Stimulated activated CD4-positive, alpha-beta T cell treated with anti-CD3 and anti-CD28 coated beads, TNF-alpha, amount 100 ng/mL, for 24 hours (primary cell): ENCODE measurements at regions not wholly inside any gene's neighbourhood (a gene's known extent, or its start where the extent isn't known, plus 50 kb on each side); places are given as distances from the start of the nearest gene placed in this dataset.
"Not testable (repeated sequence)": the region's sequence is repeated elsewhere in the genome, so short reads cannot be mapped to it uniquely, and the experiment has no call there.

ENCODE experiments used
- DNase-seq, 3 experiments: peaks; one replicate each; pipeline ENCODE4 v3.0.0-alpha.2; 2020; ENCODE audit warnings: low read depth in 3 of 3

DNA sequence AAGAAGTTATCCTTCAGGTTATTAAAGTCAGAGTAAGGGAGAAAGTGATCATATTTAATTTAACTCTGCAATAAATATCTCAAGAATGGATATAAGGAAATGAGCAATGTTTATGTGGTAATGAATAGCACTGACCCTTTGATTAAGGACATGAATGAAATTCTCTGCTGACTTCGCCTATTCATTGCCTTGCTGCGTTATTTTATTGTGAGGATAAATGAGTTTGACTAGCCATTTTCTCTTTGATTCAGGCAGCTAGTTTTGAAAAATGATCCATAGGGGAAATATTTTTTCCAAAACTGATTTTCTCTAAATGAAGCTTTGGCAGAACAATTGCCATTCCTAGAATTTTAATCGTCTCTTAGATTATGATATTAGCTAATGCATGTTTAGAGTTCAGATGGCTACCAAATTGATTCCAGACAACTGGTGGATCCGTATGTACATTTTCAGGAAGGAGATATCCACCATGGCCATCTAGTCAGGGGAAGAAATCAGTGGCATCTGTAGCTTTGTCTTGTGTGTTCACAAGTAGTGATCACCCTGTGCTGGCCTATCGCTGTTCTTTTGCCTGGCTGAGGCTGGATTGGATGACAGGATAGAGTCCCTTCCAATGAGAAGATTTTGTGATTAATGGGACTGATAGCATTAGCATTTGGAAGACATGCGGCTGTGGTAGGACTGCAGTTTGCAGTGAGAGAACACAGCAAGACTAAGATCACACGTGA, 302.3 kb upstream of the RGS6 start:
- DNase-seq: no peak

DNA sequence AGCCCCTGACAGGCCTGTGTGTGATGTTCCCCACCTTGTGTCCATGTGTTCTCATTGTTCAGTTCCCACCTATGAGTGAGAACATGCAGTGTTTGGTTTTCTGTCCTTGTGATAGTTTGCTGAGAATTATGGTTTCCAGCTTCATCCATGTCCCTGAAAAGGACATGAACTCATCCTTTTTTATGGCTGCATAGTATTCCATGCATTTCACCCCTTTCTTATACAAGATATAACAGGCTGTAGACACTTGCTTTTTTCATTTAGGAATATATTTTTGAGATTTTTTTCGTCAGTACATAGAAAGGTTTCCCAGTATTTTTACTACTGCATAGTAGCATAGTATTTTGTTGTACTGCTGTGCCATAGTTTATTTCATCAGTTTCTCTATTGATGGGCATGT, 301.2 kb upstream of the RGS6 start:
- DNase-seq: not testable (repeated sequence)

DNA sequence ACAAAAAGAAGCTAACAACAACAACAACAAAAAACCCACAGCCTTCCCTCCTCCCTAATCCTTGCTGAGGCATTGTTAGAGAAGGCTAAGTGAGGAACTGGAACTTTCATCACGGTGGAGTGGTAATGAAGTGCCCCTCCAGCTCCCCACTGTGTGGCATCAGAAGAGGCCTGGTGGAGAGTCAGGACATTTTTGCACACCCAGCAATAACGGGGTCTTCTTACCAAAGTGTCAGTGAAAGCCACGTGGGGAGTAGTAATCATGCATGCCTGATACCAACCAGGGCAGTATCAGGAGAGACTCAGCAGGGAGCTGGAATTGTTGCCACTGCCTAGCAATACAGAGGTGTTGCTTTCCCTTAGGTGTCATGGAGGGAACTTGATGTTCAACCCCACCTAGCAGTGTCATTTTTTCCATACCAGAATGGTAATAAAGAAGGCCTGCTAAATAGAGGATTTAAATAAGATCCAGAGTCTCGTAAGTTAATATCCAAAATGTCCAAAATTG, 299.7 kb upstream of the RGS6 start:
- DNase-seq: no peak

DNA sequence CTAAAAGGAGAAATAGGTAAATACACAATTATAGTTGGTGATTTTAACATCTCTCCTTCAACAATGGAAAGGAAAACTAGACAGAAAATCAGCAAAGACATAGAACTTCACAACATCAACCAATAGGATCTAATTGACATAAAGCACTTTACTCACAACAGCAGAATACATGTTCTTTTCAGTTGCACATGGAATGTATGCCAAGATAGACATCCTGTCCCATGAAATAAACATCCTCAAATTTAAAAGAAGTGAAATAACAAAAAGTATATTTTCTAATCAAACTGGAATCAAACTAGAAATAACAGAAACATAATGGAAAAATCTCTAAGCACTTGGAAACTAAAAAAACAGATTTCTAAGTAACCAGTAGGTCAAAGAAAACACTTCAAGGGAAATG, 296.2 kb upstream of the RGS6 start:
- no peak for DNase-seq

DNA sequence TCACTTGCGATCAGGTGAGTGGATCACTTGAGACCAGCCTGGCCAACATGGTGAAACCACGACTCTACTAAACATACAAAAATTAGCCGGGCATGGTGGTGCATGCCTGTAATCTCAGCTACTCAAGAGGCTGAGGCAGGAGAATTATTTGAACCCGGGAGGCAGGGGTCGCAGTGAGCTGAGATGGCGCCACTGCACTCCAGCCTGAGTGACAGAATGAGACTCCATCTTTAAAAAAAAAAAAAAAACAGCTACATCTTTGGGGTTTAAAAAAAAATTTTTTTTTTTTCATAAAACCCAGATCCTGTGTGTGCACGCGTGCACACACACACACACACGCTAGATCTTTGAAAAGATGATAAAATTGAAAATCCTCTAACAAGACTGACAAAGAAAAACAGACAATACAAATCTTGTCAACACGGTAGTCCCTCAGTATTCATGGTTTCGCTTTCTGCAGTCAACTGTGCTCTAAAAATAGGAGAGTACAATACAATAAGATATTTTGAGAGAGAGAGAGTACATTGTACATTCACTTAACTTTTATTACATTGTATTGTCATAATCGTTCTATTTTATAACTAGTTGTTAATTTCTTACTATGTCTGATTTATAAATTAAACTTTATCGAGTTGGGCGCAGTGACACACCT, 295.3 kb upstream of the RGS6 start:
- DNase-seq: no peak

DNA sequence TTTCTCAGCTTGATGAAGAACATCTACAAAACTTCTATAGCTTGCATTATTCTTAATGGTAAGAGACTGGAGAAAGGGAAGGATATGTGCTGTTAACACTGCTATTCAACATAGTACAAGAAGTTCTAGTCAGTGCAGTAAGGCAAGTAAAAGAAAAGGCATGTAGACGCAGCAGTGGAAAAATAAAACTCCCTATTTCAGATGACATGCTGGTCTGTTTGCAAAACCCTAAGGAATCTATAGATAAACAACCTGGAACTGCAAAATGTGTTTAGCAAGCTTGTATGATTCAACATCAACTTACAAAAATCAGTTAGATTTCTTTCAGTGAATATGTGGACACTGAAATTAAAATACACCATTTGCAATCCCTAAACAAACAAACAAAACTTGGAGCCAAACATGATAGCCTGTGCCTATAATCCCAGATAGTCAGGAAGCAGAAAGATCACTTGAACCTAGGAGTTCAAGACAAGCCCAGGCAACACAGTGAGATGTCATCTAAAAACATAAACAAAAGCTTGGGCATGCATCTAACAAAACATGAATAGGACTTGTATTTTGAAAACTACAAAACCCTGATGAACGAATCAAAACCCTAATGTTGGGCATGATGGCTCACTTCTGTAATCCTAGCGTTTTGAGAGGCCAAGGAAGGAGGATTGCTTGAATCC, 293.6 kb upstream of the RGS6 start:
- no peak for DNase-seq

DNA sequence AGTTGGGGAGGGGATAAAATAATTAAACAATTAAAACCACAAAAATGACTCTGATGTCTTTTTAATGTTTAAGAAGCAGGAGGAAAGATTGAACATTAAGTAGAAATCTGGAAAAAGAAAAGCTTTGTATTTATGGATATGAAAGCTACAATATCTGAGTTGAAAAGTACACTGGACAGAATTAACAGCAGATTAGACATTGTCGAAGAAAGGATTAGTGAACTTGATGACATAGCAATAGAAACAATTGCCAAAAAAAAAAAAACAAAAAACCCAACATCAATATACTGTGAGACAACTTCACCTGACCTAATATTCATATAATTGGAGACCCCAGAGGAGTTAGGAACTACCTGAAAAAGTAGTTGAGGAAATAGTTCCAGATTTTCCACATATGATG, 289.5 kb upstream of the RGS6 start:
- no peak for DNase-seq

DNA sequence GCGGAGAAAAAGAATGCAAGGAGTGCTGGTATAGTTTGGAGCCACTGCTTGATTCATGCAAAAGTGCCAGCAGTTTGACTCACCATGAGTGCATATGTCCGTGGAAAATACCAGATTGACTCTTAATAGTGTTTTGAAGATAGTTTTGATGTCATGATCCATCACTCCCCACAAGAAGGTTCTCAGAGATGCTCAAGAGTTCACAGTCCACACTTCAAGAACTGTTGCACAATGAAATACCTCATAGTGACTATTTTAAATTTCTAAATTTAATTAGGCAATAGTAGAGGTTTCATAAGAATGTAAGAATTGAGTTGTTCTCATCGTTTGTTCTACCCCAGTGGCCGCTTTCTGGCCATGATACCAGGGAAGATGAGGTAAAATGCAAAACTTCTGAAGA, 286.6 kb upstream of the RGS6 start:
- DNase-seq: no peak

DNA sequence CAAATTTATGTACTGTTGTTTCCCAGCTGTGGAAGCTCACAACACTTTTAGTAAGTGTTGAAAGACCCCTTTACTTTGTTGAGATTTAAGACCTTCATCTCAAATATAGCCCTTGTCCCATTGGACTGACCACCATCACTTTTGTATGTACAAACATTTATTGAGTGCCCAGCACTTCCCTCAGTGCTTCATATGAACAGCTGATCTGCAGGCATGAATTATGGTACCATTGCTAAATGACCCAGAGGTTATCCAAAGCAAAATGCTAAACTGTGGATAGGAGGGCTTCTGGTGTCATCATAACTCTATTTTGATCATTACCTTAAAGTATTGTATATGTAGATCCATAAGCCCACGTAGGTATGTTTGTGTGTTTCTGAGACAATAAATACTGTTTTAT, 285.7 kb upstream of the RGS6 start:
- no peak for DNase-seq

DNA sequence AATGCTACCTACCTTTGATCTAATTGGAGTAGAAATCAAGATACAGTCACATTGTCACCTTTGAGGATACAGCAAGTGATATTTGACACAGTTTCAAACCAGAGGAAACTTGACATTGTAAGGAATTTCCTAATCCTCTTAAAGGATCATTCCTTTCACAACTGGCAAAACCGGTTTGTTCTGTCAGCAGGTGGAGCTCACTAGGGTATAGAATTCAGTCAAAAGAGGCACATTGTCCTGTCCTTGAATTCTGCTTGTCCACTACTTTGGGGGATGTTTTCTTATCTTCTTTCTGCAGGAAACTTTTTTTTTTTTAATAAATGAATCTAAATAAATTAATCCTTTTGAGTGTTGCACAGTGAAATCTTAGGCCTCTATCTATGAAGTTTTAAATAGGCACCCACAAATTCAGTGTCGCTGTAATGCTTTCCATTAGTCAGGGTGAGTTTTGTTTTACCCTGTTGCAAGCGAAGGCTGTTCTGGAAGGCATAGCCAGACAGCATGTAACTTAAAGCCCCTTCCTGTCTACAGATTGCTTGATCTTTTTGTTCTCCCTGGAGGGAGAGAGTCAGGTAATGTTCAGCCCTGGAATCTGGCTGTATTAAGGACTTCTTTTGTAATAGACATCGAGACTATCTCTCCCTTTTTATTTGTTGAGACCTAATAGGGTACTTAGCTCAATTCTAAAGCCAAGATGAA, 285.0 kb upstream of the RGS6 start:
- no peak for DNase-seq

DNA sequence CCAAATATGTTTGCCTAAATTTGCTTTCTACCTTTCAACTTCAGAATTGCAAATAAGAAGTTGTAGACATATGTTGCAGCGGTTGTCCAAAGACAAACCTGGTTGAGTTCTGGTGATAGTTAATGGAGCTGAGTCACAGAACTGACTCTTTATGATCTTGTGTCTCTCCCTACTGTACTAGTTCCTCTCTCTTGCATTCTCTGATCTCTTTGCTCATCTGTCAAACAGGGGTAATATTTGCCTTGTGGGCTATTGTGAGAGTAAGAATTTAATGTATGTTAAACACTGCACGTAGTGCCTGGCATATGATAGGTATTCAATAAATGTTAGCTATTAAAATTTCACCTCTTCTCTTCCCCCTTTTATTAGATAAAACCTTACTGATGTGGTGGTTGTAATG, 283.5 kb upstream of the RGS6 start:
- no peak for DNase-seq

DNA sequence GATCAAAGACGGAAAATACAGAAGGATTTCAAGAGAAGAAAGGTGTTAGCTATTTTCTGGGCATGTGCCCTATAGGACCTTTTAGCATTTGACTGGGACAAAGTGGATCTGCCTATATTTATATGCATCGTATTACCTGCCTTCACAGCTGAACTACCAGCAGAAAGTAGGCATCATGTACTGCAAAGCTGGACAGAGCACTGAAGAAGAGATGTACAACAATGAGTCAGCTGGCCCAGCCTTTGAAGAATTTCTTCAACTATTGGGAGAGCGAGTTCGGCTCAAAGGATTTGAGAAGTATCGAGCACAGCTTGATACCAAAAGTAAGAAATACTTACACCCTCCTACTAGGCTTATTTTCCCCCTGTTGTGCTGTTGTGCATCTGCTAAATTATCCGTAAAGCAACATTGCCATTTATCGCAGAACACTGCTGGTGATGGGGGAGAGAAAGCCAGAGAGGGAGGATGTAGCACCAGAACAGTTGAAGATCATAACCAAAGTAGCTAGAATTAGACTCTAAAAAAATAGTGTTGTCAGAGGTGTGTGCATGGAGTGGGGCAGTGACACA, 282.0 kb upstream of the RGS6 start:
- DNase-seq: no peak

DNA sequence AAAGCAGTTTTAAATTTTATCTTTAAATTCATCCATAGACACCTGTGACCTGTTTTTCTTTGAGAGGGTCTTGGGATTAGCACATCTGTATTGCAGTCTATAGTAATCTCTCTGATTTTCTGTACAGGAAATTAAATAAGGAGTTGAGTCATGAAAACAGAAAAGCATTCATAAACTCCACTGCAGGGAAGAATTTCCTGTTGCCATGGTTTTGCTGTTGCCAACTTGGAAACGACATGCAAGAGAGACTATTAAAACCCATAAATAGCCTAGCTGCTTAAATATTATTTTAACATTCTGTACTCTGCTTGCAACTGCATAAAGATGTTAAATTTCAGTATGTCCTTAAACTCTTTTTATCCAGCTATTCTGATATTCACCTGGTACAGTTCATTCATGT, 281.0 kb upstream of the RGS6 start:
- no peak for DNase-seq

DNA sequence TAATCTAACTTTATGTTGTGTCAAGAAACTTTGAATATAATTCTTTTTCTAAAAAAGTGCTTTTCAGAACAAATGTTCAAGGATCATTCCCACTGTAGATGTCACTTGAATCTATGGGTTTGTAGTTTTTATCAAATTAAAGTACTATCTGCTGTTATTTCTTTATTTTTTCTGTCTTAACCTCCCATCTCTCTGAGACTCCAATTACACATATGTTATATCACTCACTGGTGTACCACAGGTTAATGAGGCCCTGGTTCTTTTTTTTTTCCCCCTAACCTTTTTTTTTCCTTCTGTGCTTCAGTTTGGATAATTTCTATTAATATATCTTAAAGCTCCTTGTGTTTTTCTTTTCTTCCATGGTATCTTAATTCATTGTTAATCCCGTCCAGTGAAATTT, 279.9 kb upstream of the RGS6 start:
- DNase-seq: no peak

DNA sequence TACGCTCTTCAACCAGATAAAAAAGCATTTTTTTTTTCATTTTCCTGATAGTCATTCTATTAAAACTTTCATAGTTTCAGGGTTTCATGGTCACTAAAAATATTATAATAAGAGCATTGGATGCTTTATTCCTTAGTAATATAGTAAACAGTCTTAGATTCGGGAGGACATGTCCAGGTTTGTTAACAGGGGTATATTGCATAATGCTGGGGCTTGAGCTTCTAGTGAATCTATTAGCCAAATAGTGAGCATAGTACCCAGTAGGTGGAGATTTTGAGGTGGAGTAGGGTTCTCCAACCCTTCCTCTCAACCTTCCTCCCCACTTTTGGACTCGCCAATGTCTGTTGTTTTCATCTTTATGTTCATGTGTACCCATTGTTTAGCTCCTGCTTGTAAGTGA, 277.4 kb upstream of the RGS6 start:
- no peak for DNase-seq

DNA sequence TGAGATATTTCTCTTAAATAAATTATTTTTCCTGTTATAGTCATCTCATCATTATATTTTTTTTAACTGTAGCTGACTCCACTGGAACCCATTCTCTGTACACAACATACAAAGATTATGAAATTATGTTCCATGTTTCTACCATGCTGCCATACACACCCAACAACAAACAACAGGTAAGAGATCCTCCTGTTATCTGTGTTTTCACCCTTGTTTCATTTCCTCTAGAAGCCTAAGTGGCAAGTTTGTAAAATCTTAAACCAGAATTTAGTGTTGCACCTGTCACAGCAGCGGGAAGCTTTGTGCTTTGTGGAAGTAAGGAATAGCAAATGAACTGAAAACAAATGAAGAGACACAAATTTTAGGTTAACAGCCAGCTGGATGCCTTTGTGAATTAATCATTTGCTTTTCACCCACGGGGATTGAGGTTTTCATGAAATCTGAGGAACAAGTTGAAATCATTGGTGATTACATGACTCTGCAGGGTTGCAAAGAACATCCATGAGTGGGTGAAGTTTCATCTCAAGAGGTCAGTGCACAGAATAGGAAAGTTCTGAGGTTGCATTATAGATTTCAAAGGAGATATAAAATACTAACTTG, 273.9 kb upstream of the RGS6 start:
- DNase-seq: no peak

DNA sequence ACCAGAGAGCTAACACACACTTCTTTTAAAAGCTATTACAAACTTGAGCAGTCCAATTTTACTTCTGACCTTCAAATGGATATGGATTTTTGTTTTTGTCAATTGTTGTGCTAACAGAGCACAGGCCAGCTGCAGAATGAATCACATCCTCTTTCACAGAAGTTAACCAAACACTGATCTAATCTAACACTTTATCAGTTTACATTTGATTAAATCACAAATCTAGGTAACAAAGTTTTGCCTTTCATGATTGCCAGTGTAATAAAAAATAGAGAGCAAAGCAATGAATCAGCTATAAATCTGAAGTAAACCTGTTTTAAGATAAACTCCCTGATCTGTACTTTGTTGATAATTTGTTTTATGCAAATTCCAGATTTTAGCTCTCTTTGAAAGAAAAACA, 273.1 kb upstream of the RGS6 start:
- no peak for DNase-seq

DNA sequence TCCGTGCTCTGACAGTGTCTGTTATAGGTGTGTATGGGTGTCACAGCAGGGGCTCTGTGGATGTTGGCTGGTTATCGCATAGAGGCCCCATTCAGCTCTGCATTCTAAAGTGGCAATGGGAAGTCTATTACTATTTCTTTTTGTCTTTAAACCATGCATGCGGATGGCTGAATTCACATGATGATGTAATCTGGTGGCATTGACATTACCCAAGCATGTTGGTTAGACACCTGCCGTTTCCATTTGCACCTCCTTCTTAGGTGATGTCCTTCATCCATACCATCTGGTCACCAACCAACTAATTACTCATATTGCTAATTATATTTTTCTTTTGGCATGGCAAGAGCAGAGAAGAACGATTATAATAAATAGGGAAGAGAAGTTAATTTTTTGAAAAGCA, 270.8 kb upstream of the RGS6 start:
- DNase-seq: no peak

DNA sequence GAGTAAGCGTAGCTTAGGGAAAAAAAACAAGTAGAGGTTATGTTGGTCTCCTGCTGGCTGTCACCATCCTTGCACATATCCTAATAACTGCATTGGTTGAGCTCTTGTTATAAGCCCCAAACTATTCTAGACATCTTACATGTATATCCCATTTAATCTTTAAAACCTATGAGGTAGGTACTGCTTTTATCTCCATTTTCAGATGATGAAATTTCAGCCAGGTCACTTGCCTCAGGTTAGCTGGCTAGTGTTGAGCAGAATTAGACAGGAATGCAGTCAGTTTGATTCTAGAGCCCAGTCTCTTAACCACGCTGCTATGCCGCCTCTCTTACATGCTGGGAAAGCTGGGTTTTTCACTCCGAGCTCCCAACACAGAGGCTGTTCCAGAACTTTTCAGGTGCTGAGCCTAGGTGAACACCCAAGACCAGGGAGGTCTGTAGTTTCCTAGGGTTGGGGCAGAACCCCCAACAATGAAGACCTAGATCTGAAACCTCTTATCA, 269.9 kb upstream of the RGS6 start:
- DNase-seq: no peak

DNA sequence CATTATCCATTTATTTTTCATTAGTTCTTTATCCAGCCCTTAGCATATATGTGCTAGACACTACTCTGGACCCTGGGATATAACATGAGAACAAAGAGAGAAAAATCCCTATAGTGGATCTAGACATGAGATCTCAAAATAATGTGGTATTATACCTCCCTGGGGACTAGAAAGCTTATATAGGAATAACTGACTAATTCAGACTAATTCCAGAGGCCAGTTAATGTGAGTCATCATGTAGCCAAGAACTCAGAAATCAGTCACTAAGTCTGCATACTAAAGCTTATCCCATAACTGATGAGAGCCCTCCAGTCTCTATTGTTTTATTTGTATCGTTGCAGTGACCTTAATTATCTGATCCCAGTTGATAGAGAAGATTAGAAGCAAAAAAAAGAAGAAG, 267.1 kb upstream of the RGS6 start:
- DNase-seq: no peak

DNA sequence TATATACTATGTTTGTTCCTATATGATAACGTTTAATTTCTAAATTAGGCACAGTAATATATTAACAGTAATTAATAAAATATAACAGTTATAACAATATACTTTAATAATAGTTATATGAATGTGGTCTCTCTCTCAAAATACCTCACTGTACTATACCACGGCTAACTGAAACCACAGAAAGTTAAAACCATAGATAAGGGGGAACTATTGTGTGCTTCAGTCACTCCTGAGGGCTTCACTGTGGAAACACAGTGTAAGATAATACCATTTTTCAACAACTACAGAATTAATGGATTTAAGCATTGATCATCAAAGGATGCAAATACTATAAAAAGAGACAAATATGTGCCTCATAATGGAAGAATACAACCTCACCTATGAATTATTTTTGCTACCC, 266.4 kb upstream of the RGS6 start:
- DNase-seq: no peak
